Liver (tissue), 7 donors: ENCODE measurements at regions not wholly inside any gene's neighbourhood (a gene's known extent, or its start where the extent isn't known, plus 50 kb on each side); places are given as distances from the start of the nearest gene placed in this dataset.
A peak's percentile ranks its signal among the peaks of the same experiment; 100 is the strongest.

Experiments used
- DNase-seq: peaks from one replicate; pipeline ENCODE4 v3.0.0-alpha.2; 2017; ENCODE audit warnings: low spot score
- H3K27ac ChIP-seq, 2 donors: one replicate each; pipeline ENCODE4 v1.7.0; 2013; ENCODE audit warnings: inconsistent platforms in 2 of 2, low read length in 2 of 2, control low read depth in 1 of 2, low read depth in 1 of 2, mild to moderate bottlenecking in 1 of 2
- H3K27me3 ChIP-seq, 4 donors: one replicate each; pipeline versions ENCODE4 v1.6.1 to v1.7.0; 2013; ENCODE audit warnings: low read length in 3 of 4, inconsistent platforms in 1 of 4, mild to moderate bottlenecking in 1 of 4, moderate library complexity in 1 of 4; ENCODE audit not compliant: control insufficient read depth in 4 of 4, insufficient read depth in 4 of 4
- H3K36me3 ChIP-seq, 4 donors: one replicate each; pipeline versions ENCODE4 v1.6.1 to v1.7.0; 2013; ENCODE audit warnings: low read length in 3 of 4, mild to moderate bottlenecking in 3 of 4, low read depth in 1 of 4, moderate library complexity in 1 of 4; ENCODE audit not compliant: control insufficient read depth in 4 of 4, insufficient read depth in 3 of 4
- H3K4me1 ChIP-seq, 4 donors: one replicate each; pipeline versions ENCODE4 v1.6.1 to v1.7.0; 2013; ENCODE audit warnings: low read length in 3 of 4, mild to moderate bottlenecking in 3 of 4, moderate library complexity in 1 of 4; ENCODE audit not compliant: control insufficient read depth in 4 of 4, insufficient read depth in 4 of 4
- H3K4me3 ChIP-seq, 3 donors: one replicate each; pipeline versions ENCODE4 v1.6.1 to v1.7.0; 2013; ENCODE audit warnings: low read length in 3 of 3, control low read depth in 1 of 3, low read depth in 1 of 3, mild to moderate bottlenecking in 1 of 3
- H3K9ac ChIP-seq, 2 donors: one replicate each; pipeline ENCODE4 v1.7.0; 2013; ENCODE audit warnings: low read length in 2 of 2, mild to moderate bottlenecking in 2 of 2, moderate library complexity in 2 of 2, control low read depth in 1 of 2, low read depth in 1 of 2
- H3K9me3 ChIP-seq, 4 donors: one replicate each; pipeline versions ENCODE4 v1.6.1 to v1.7.0; 2013; ENCODE audit warnings: low read length in 3 of 4; ENCODE audit not compliant: control insufficient read depth in 4 of 4
- FOXA2 ChIP-seq: IDR thresholded peaks from 2 replicates; pipeline ENCODE4 v1.6.1; 2016; ENCODE audit warnings: antibody characterized with exemption
- GABPA ChIP-seq, 2 donors: IDR thresholded peaks in 1 of 2; conservative IDR thresholded peaks in 1 of 2; 2 replicates each; pipeline ENCODE4 v1.6.1; 2016; ENCODE audit warnings: antibody characterized with exemption in 2 of 2, mild to moderate bottlenecking in 1 of 2, moderate library complexity in 1 of 2
- HNF4A ChIP-seq, 2 donors: conservative IDR thresholded peaks; 2 replicates each; pipeline ENCODE4 v1.6.1; 2016; ENCODE audit warnings: antibody characterized with exemption in 2 of 2, mild to moderate bottlenecking in 2 of 2
- HNF4G ChIP-seq: IDR thresholded peaks from 2 replicates; pipeline ENCODE4 v1.6.1; 2016; ENCODE audit warnings: antibody characterized with exemption
- MAX ChIP-seq: IDR thresholded peaks from 2 replicates; pipeline ENCODE4 v1.6.1; 2016; ENCODE audit warnings: antibody characterized with exemption
- NR2F2 ChIP-seq: IDR thresholded peaks from 2 replicates; pipeline ENCODE4 v1.6.1; 2016; ENCODE audit warnings: antibody characterized with exemption
- RAD21 ChIP-seq, 2 donors: IDR thresholded peaks; 2 replicates each; pipeline ENCODE4 v1.6.1; 2016; ENCODE audit warnings: antibody characterized with exemption in 2 of 2, mild to moderate bottlenecking in 2 of 2
- REST ChIP-seq: IDR thresholded peaks from 2 replicates; pipeline ENCODE4 v1.6.1; 2016; ENCODE audit warnings: antibody characterized with exemption, mild to moderate bottlenecking
- RXRA ChIP-seq, 2 donors: IDR thresholded peaks; 2 replicates each; pipeline ENCODE4 v1.6.1; 2017 to 2018; ENCODE audit warnings: antibody characterized with exemption in 2 of 2, mild to moderate bottlenecking in 1 of 2
- TAF1 ChIP-seq: conservative IDR thresholded peaks from 2 replicates; pipeline ENCODE4 v1.6.1; 2016; ENCODE audit warnings: antibody characterized with exemption, mild to moderate bottlenecking
- YY1 ChIP-seq: IDR thresholded peaks from 2 replicates; pipeline ENCODE4 v1.6.1; 2016; ENCODE audit warnings: antibody characterized with exemption, mild to moderate bottlenecking
- ZBTB33 ChIP-seq: IDR thresholded peaks from 2 replicates; pipeline ENCODE4 v1.6.1; 2016; ENCODE audit warnings: antibody characterized with exemption
- WGBS: extraction: QIAGEN DNeasy Blood & Tissue Kit; methylation state at CpG from one replicate; pipeline ENCODE4 v1.1.7; 2013; 5-methylcytosine and 5-hydroxymethylcytosine counted together
- donor health status: healthy.
- donor health status: healthy.
- donor health status: healthy.
- donor health status: healthy.

- Histone ChIP-seq H3K27me3 (no peaks in the 10 kb centered on the region), H3K4me3 (no peak overlapping the region), H3K4me1 (no peaks in the 10 kb centered on the region), H3K9me3 (no peaks in the 10 kb centered on the region), H3K27ac (no peak overlapping the region), H3K9ac (no peak overlapping the region), H3K36me3 (no peaks in the 10 kb centered on the region)
- DNase-seq, result no peak
- 72% methylated on average over 4 of the region's 4 CpGs for whole genome bisulfite sequencing
- no peak for TF ChIP-seq FOXA2
- TF ChIP-seq RAD21 (IDR thresholded peaks at IDR 0.05), result no peak
- TF ChIP-seq HNF4G, result no peak
- no peak for TF ChIP-seq ZBTB33
- TF ChIP-seq GABPA (IDR thresholded peaks at IDR 0.05 in 1 of 2, conservative IDR thresholded peaks at IDR 0.05 in 1 of 2), result no peak
- TF ChIP-seq NR2F2, result no peak
- TF ChIP-seq TAF1, result no peak
Observed at GRCh38 chr1:43034778-43035177, 76.1 kb upstream of the SLC2A1 start.

GRCh38 chr1:43034195-43034658 lies 75.6 kb upstream of the SLC2A1 start:
- DNase-seq, result no peak
- 56% methylated on average over 3 of the region's 3 CpGs for WGBS
- Histone ChIP-seq H3K4me1 (no peaks in the 10 kb centered on the region), H3K9ac (no peak overlapping the region), H3K27me3 (no peaks in the 10 kb centered on the region), H3K4me3 (no peak overlapping the region), H3K9me3 (no peaks in the 10 kb centered on the region), H3K36me3 (no peaks in the 10 kb centered on the region), H3K27ac (no peak overlapping the region)
- TF ChIP-seq REST (no peak), HNF4A (conservative IDR thresholded peaks at IDR 0.05) (peak in 1 of 2 donors; percentile 29), MAX (no peak), RXRA (IDR thresholded peaks at IDR 0.05) (peak in 1 of 2 donors; percentile 17), HNF4G (no peak), YY1 (no peak)
